ENCODE measurements at regions not wholly inside any gene's neighbourhood (a gene's known extent, or its start where the extent isn't known, plus 50 kb on each side); places are given as distances from the start of the nearest gene placed in this dataset.

GRCh38 chr16:5885521-5885920 lies 787.9 kb upstream of the EEF2KMT start:
- TF ChIP-seq CTCF (IDR thresholded peaks at IDR 0.05): no peak
- TF ChIP-seq POLR2A (IDR thresholded peaks at IDR 0.05): no peak
- TF ChIP-seq POLR2AphosphoS5 (IDR thresholded peaks at IDR 0.05): no peak

Measured in breast epithelium (tissue), 3 donors.